Thymus (tissue), 11 donors: ENCODE measurements at regions not wholly inside any gene's neighbourhood (a gene's known extent, or its start where the extent isn't known, plus 50 kb on each side); places are given as distances from the start of the nearest gene placed in this dataset.

Source experiments
- DNase-seq, 9 donors: peaks; one replicate each; pipeline ENCODE4 v3.0.0-alpha.2; 2013; ENCODE audit warnings: low spot score in 9 of 9, low read depth in 6 of 9, missing footprints in 1 of 9
- H3K27ac ChIP-seq, 2 donors: one replicate each; pipeline ENCODE4 v1.5.1; 2013; ENCODE audit warnings: control low read depth in 1 of 2, low read depth in 1 of 2, low read length in 1 of 2, mild to moderate bottlenecking in 1 of 2, moderate library complexity in 1 of 2
- H3K27me3 ChIP-seq, 2 donors: one replicate each; pipeline ENCODE4 v1.5.1; 2013; ENCODE audit warnings: low read length in 1 of 2; ENCODE audit not compliant: control insufficient read depth in 2 of 2, insufficient read depth in 1 of 2
- H3K36me3 ChIP-seq, 2 donors: one replicate each; pipeline ENCODE4 v1.5.1; 2013; ENCODE audit warnings: low read length in 1 of 2, mild to moderate bottlenecking in 1 of 2, moderate library complexity in 1 of 2; ENCODE audit not compliant: control insufficient read depth in 2 of 2, insufficient read depth in 2 of 2
- H3K4me1 ChIP-seq, 2 donors: one replicate each; pipeline ENCODE4 v1.5.1; 2013; ENCODE audit warnings: low read length in 2 of 2; ENCODE audit not compliant: control insufficient read depth in 2 of 2, insufficient read depth in 2 of 2
- H3K4me3 ChIP-seq, 2 donors: one replicate each; pipeline ENCODE4 v1.5.1; 2013; ENCODE audit warnings: low read length in 2 of 2, control low read depth in 1 of 2, mild to moderate bottlenecking in 1 of 2
- H3K9me3 ChIP-seq, 2 donors: one replicate each; pipeline ENCODE4 v1.5.1; 2013; ENCODE audit warnings: low read length in 1 of 2, mild to moderate bottlenecking in 1 of 2; ENCODE audit not compliant: control insufficient read depth in 2 of 2, insufficient read depth in 1 of 2
- WGBS: extraction: QIAGEN DNeasy Blood & Tissue Kit; methylation state at CpG from one replicate; pipeline ENCODE4 v1.1.7; 2013; 5-methylcytosine and 5-hydroxymethylcytosine counted together
- donor health status: healthy.

- no peak for DNase-seq
- no peak overlapping the region for H3K4me3 ChIP-seq
- H3K27ac ChIP-seq, result no peak overlapping the region
- H3K36me3 ChIP-seq, result no peaks in the 10 kb centered on the region
- no peaks in the 10 kb centered on the region for H3K4me1 ChIP-seq
- 92% methylated on average over 12 of the region's 12 CpGs for WGBS
- no peaks in the 10 kb centered on the region for H3K27me3 ChIP-seq
- H3K9me3 ChIP-seq, result peaks cover 26 to 88% of the 10 kb centered on the region in 2 donors
Observed at GRCh38 chr15:25184356-25185155, 229.8 kb downstream of the SNRPN start.

DNA sequence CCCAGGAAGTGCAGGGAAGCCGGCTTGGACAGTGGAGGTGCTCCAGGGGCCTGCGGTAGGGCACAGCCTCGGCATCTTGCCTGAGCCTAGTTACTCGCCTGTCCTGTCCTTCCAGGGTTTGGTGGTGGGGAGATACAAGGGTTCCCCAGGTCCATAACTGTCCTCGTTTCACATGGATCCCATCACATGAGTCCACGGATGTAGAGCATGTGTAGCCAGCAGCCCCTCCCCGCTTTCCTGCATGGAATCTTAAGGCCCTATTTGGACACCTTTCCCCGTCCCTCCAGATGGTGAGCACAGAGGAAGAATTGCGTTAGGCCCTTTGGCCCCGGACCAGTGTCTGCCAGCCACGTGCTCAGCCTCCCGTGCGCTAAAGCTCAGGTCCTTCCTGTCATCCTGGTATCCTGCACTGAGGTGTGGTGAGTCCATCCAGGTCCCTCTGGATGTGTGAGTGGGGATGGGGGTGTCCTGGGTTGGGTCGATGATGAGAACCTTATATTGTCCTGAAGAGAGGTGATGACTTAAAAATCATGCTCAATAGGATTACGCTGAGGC lies 230.4 kb downstream of the SNRPN start:
- 88% methylated on average over 15 of the region's 15 CpGs for WGBS
- H3K27ac ChIP-seq, result no peak overlapping the region
- H3K9me3 ChIP-seq, result peaks cover 28 to 88% of the 10 kb centered on the region in 2 donors
- H3K4me3 ChIP-seq, result no peak overlapping the region
- H3K36me3 ChIP-seq, result no peaks in the 10 kb centered on the region
- no peaks in the 10 kb centered on the region for H3K4me1 ChIP-seq
- H3K27me3 ChIP-seq, result no peaks in the 10 kb centered on the region
- no peak for DNase-seq

- no peak overlapping the region for H3K27ac ChIP-seq
- 88% methylated on average over 6 of the region's 6 CpGs for WGBS
- H3K36me3 ChIP-seq, result no peaks in the 10 kb centered on the region
- DNase-seq, result no peak
- H3K27me3 ChIP-seq, result no peaks in the 10 kb centered on the region
- no peak overlapping the region for H3K4me3 ChIP-seq
- peaks cover 28 to 89% of the 10 kb centered on the region in 2 donors for H3K9me3 ChIP-seq
- no peaks in the 10 kb centered on the region for H3K4me1 ChIP-seq
Observed at GRCh38 chr15:25185791-25186190, 231.0 kb downstream of the SNRPN start.

DNA sequence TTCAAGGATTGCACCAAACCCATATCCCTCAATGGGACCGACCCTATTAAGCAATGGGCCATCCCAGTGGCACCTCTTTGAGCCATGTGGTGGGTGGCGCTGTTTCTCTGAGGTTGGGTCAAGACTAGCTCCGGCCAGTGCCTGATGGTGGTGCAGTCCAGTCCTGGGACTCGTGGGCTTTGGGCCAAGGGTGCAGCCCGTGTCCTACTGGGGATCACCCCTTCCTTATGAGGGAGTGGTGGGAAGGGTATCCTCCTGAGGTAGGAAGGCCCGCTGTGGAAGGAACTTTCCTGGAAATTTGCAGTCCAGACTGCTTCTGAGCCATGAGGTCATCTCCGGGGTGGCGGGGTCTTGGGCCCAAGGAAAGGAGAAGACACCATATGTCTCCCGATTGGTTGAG lies 231.6 kb downstream of the SNRPN start:
- no peak for DNase-seq
- Histone ChIP-seq H3K27ac (no peak overlapping the region), H3K9me3 (peaks cover 30 to 87% of the 10 kb centered on the region in 2 donors), H3K4me1 (no peaks in the 10 kb centered on the region), H3K27me3 (no peaks in the 10 kb centered on the region), H3K36me3 (no peaks in the 10 kb centered on the region), H3K4me3 (no peak overlapping the region)
- WGBS, result 90% methylated on average over 9 of the region's 9 CpGs

- WGBS, result 92% methylated on average over 14 of the region's 14 CpGs
- no peaks in the 10 kb centered on the region for H3K27me3 ChIP-seq
- H3K4me1 ChIP-seq, result no peaks in the 10 kb centered on the region
- no peaks in the 10 kb centered on the region for H3K36me3 ChIP-seq
- no peak overlapping the region for H3K4me3 ChIP-seq
- H3K27ac ChIP-seq, result no peak overlapping the region
- DNase-seq, result no peak
- H3K9me3 ChIP-seq, result peaks cover 24 to 86% of the 10 kb centered on the region in 2 donors
Observed at GRCh38 chr15:25186906-25187645, 232.3 kb downstream of the SNRPN start.

DNA sequence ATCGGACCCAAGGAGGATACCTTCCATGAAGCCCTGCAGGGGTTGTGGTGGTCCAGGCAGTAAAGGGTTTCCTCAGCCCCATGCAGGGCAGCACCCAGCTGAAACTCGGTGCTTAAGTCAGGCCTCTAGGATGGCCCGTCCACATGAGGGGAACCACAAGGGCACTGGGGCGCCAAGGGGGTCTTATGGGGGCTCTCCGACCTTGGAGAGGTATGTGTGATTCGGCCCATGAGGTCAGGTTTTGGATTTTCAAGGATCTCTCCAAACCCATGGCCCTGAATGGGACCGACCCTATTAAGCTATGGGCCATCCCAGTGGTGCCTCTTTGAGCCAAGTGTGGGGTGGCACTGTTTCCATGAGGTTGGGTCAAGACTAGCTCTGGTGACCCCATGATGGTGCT lies 233.3 kb downstream of the SNRPN start:
- DNase-seq, result no peak
- Histone ChIP-seq H3K4me1 (no peaks in the 10 kb centered on the region), H3K9me3 (peaks cover 25 to 86% of the 10 kb centered on the region in 2 donors), H3K36me3 (no peaks in the 10 kb centered on the region), H3K27me3 (no peaks in the 10 kb centered on the region), H3K27ac (no peak overlapping the region), H3K4me3 (no peak overlapping the region)
- WGBS, result 75% methylated on average over 7 of the region's 7 CpGs

GRCh38 chr15:25188551-25189101 lies 233.8 kb downstream of the SNRPN start:
- Histone ChIP-seq H3K4me1 (no peaks in the 10 kb centered on the region), H3K27me3 (no peaks in the 10 kb centered on the region), H3K27ac (no peak overlapping the region), H3K9me3 (peaks cover 24 to 91% of the 10 kb centered on the region in 2 donors), H3K36me3 (no peaks in the 10 kb centered on the region), H3K4me3 (no peak overlapping the region)
- 86% methylated on average over 7 of the region's 7 CpGs for WGBS
- no peak for DNase-seq

DNA sequence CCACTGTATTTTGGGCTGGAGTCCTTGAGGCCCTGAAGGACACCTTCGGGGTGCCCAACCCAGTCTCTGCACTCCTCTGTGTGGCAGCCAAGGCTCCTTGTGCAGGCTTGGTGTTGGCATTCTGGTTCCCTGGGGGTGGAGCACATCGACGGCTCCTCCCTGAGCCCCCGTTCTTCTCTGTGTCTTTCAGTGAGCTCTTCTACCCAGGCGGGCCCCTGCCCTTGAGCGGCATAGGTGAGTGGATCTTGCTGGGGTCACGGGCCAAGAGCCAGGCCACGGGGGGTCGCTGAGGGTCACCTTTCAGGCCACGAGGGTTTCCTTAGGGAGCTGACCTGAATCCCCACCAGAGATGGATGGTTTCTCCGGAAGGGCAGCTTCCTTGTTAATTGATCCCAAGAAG lies 234.8 kb downstream of the SNRPN start:
- no peaks in the 10 kb centered on the region for H3K27me3 ChIP-seq
- H3K4me1 ChIP-seq, result no peaks in the 10 kb centered on the region
- no peak for DNase-seq
- H3K27ac ChIP-seq, result no peak overlapping the region
- no peak overlapping the region for H3K4me3 ChIP-seq
- 80% methylated on average over 11 of the region's 11 CpGs for WGBS
- peaks cover 23 to 94% of the 10 kb centered on the region in 2 donors for H3K9me3 ChIP-seq
- no peaks in the 10 kb centered on the region for H3K36me3 ChIP-seq

GRCh38 chr15:25192651-25193050 lies 237.9 kb downstream of the SNRPN start:
- WGBS, result 95% methylated on average over 11 of the region's 11 CpGs

More at GRCh38 chr15:25192651-25193050, 237.9 kb downstream of the SNRPN start:
- no peaks in the 10 kb centered on the region for H3K36me3 ChIP-seq
- no peaks in the 10 kb centered on the region for H3K27me3 ChIP-seq
- peaks cover 21 to 93% of the 10 kb centered on the region in 2 donors for H3K9me3 ChIP-seq
- H3K4me1 ChIP-seq, result no peaks in the 10 kb centered on the region
- no peak overlapping the region for H3K27ac ChIP-seq
- DNase-seq, result no peak
- no peak overlapping the region for H3K4me3 ChIP-seq
